Tibial artery (tissue), 4 donors: ENCODE measurements at regions not wholly inside any gene's neighbourhood (a gene's known extent, or its start where the extent isn't known, plus 50 kb on each side); places are given as distances from the start of the nearest gene placed in this dataset.
"Not testable (repeated sequence)": the region's sequence is repeated elsewhere in the genome, so short reads cannot be mapped to it uniquely, and the experiment has no call there.

ENCODE experiments used
- DNase-seq, 2 donors: peaks; one replicate each; pipeline ENCODE4 v3.0.0-alpha.2; 2019
- H3K27ac ChIP-seq, 2 donors: fragments of 200-600 bp; sonication (generic) in 1 of 2; 1 replicate in 1 of 2; 2 replicates in 1 of 2; pipeline ENCODE4 v1.5.1; 2018 to 2019; ENCODE audit warnings: mild to moderate bottlenecking in 1 of 2
- H3K27me3 ChIP-seq, 2 donors: fragments of 200-600 bp; sonication (generic) in 1 of 2; one replicate each; pipeline versions ENCODE4 v1.5.1 to v1.6.0; 2016 to 2019
- H3K36me3 ChIP-seq, 3 donors: fragments of 200-600 bp; sonication (generic) in 2 of 3; one replicate each; pipeline ENCODE4 v1.5.1; 2016 to 2019; ENCODE audit warnings: mild to moderate bottlenecking in 2 of 3
- H3K4me1 ChIP-seq, 4 donors: fragments of 200-600 bp; sonication (generic) in 2 of 4; 1 replicate in 3 of 4; 2 replicates in 1 of 4; pipeline ENCODE4 v1.5.1; 2016 to 2019
- H3K4me3 ChIP-seq, 2 donors: fragments of 200-600 bp; sonication (generic) in 1 of 2; 1 replicate in 1 of 2; 2 replicates in 1 of 2; pipeline ENCODE4 v1.5.1; 2018 to 2019; ENCODE audit warnings: mild to moderate bottlenecking in 2 of 2
- H3K9me3 ChIP-seq, 3 donors: fragments of 200-600 bp; sonication (generic) in 1 of 3; one replicate each; pipeline ENCODE4 v1.5.1; 2016 to 2019
- intact Hi-C: fragments of 100-400 bp; cut with DNase I; formaldehyde crosslinking; loops from one replicate; pipeline ENCODE4 v1.15.0; 2023; ENCODE audit warnings: low total_unique reads
- TF ChIP-seq, protein P1 (sequence below), 2 experiments: fragments of 200-600 bp in 1 of 2; fragments of 450-650 bp in 1 of 2; IDR thresholded peaks; one replicate each; pipeline ENCODE4 v1.5.1; 2017 to 2019; ENCODE audit warnings: antibody characterized with exemption in 2 of 2, mild to moderate bottlenecking in 1 of 2, moderate library complexity in 1 of 2

DNA sequence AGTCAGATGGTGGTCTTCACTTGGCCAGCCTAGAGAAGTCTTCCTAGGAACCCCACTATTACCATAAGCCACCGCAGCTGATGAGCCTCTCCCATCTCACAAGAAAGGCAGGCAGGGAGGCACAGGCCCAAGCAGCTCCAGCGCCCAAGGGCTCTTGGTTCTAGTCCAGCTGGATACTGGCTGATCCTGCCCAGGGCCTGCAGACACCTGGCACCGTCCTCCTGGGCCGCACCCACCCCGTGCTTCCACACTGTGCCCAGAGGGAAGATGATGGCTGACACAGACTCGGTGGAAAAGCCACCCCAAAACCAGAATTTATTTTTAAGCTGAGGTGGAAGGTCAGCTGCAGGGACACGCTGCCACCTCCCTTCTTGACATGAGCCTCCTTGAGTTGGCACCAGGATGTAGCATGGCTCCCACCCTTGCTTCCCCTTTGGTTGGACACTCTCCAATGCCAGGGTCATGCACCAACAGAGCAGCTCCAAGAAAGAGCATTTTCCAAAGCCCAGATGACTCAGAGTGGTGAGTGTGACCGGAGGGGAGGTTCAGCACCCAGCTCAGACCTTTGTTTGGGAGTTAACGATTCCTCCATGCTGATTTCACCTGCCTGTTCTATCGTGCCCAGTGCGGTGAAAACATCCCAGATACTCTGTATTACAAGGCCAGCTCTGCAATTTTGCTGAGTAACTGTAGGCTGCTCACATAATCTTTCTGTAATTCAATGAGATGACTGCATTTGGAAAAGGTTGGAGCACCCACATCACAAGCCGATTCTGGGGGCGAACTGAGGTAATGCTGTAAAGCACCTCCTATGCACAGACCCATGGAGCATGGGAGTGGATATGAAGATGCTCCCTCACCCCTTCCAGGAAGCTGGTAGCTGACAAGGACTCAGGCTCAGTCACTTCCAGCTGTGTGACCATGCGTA, 63.1 kb upstream of the SLC2A1 start:
- no peak for DNase-seq
- Histone ChIP-seq H3K9me3 (no peaks in the 10 kb centered on the region), H3K4me1 (no peaks in the 10 kb centered on the region), H3K27ac (no peak overlapping the region), H3K27me3 (peaks cover 0 to 4% of the 10 kb centered on the region in 2 donors), H3K4me3 (no peak overlapping the region), H3K36me3 (no peaks in the 10 kb centered on the region)
- intact Hi-C loops, result no loop called here
- TF ChIP-seq, protein P1, sequence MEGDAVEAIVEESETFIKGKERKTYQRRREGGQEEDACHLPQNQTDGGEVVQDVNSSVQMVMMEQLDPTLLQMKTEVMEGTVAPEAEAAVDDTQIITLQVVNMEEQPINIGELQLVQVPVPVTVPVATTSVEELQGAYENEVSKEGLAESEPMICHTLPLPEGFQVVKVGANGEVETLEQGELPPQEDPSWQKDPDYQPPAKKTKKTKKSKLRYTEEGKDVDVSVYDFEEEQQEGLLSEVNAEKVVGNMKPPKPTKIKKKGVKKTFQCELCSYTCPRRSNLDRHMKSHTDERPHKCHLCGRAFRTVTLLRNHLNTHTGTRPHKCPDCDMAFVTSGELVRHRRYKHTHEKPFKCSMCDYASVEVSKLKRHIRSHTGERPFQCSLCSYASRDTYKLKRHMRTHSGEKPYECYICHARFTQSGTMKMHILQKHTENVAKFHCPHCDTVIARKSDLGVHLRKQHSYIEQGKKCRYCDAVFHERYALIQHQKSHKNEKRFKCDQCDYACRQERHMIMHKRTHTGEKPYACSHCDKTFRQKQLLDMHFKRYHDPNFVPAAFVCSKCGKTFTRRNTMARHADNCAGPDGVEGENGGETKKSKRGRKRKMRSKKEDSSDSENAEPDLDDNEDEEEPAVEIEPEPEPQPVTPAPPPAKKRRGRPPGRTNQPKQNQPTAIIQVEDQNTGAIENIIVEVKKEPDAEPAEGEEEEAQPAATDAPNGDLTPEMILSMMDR (IDR thresholded peaks at IDR 0.05), result no peak

DNA sequence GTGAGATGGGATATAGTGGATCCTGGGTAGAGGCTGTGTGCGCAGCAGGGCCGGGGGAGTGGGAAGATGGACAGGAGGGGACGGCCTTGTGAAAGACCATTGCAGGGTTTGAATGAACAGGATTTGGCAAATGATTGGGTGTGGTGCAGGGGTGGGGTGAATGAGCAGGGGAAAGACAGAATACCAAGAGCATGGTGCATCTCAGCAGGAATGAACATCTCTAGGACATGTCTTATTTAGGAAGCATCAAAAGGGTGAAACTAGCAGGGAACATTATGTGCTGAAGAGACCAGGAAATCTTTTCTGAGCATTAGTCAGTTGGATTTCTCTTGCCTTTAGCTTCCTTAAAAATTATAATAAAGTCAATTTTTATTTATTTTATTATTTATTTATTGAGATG, 60.6 kb upstream of the SLC2A1 start:
- no peaks in the 10 kb centered on the region for H3K9me3 ChIP-seq
- intact Hi-C loops, result no loop called here
- no peak for DNase-seq
- H3K4me1 ChIP-seq, result no peaks in the 10 kb centered on the region
- no peaks in the 10 kb centered on the region for H3K27me3 ChIP-seq
- TF ChIP-seq, protein P1 (IDR thresholded peaks at IDR 0.05), result no peak
- no peak overlapping the region for H3K4me3 ChIP-seq
- no peaks in the 10 kb centered on the region for H3K36me3 ChIP-seq
- no peak overlapping the region for H3K27ac ChIP-seq

DNA sequence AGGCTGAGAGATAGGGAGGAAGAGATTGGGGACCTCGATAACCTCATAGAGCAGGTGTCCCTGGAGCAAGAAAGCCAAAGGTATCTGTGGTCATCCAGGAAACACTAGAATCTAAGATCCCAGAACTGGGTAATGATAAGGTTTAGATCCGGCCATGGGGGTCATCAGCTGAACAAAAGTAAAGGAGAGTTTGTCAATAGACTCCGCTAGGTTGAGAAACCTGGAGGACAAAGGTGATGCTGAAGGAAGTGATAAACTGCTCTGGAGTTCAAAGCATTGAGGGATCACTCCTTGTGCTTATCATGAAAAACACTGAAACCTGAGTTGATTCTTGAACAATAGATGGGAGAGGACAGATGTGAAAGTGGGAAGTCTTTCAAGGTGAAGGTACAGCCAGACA, 59.5 kb upstream of the SLC2A1 start:
- no peaks in the 10 kb centered on the region for H3K36me3 ChIP-seq
- no peak for DNase-seq
- H3K27me3 ChIP-seq, result peaks cover 0 to 4% of the 10 kb centered on the region in 2 donors
- no peak overlapping the region for H3K4me3 ChIP-seq
- no peaks in the 10 kb centered on the region for H3K4me1 ChIP-seq
- H3K9me3 ChIP-seq, result no peaks in the 10 kb centered on the region
- TF ChIP-seq, protein P1 (IDR thresholded peaks at IDR 0.05), result no peak
- H3K27ac ChIP-seq, result no peak overlapping the region
- intact Hi-C loops, result no loop called here

DNA sequence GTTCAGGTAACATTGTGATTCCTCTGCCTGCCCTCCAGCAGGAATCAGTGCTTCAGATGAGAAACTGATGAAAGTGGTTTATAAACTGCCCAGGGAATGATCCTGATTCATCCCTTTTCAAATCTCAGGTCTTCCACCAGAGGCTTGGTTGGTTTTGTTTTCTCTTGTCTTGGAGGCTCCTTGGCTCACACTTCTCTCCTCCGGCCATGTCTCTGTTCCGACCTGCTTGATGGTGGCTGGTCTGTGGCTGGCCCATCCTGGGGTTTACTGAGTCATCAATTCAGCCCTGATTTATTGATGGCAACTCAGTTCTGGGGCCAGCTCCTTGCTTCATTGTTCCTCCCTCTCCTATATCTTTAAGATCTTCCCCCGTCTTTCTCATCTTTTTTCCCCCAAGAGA, 56.6 kb upstream of the SLC2A1 start:
- intact Hi-C loops, result no loop called here
- Histone ChIP-seq H3K4me3 (no peak overlapping the region), H3K27me3 (peaks cover 0 to 7% of the 10 kb centered on the region in 2 donors), H3K27ac (no peak overlapping the region), H3K9me3 (no peaks in the 10 kb centered on the region), H3K36me3 (no peaks in the 10 kb centered on the region), H3K4me1 (no peaks in the 10 kb centered on the region)
- no peak for DNase-seq
- TF ChIP-seq, protein P1 (IDR thresholded peaks at IDR 0.05), result no peak

DNA sequence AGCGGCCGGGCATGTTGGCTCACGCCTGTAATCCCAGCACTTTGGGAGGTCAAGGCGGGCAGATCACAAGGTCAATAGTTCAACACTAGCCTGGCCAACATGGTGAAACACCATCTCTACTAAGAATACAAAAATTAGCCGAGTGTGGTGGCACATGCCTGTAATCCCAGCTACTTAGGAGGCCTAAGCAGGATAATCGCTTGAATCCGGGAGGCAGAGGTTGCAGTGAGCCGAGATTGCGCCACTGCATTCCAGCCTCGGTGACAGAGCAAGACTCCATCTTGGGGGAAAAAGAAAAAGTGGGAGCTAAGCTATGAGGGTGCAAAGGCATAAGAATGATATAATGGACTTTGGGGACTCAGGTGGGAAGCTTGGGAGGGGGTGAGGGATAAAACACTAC, 55.9 kb upstream of the SLC2A1 start:
- H3K27ac ChIP-seq, intact Hi-C loops, H3K27me3 ChIP-seq, H3K36me3 ChIP-seq, H3K4me1 ChIP-seq, H3K9me3 ChIP-seq, DNase-seq, H3K4me3 ChIP-seq: not testable (repeated sequence)

DNA sequence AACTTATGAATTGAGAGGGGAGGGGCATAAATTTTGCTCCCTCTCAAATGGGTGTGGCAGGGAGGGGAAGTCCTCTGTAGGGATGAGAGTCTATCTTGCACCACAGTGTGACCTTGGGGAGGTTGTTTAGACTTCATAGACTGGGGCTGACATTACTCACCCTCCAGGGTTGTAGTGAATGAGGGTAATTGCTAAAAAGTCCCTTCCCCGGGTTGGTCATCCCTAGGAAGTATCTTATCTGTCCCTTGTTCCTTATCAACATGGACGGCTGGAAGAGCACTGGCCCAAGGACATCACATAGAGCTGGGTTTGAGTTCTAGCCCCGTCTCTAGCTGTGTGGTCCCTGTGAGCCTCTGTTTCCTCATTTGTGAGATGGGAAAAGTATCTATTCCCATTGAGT, 52.4 kb upstream of the SLC2A1 start:
- DNase-seq, result no peak
- intact Hi-C loops, result no loop called here
- no peaks in the 10 kb centered on the region for H3K36me3 ChIP-seq

More for the DNA sequence above, 52.4 kb upstream of the SLC2A1 start:
- Histone ChIP-seq H3K4me3 (no peak overlapping the region), H3K9me3 (no peaks in the 10 kb centered on the region), H3K27me3 (peaks cover 0 to 30% of the 10 kb centered on the region in 2 donors), H3K27ac (no peak overlapping the region), H3K4me1 (no peaks in the 10 kb centered on the region)
- TF ChIP-seq, protein P1 (IDR thresholded peaks at IDR 0.05), result no peak
